Keratinocyte (primary cell): ENCODE measurements at regions not wholly inside any gene's neighbourhood (a gene's known extent, or its start where the extent isn't known, plus 50 kb on each side); places are given as distances from the start of the nearest gene placed in this dataset.

Source experiments
- DNase-seq: peaks from one replicate; pipeline ENCODE4 v3.0.0-alpha.2; 2011; ENCODE audit warnings: low read depth, missing footprints, low spot score
- FAIRE-seq: peaks from 2 replicates; lab custom pipeline; 2011; peaks lifted over from hg19 to GRCh38; lab: Jason Lieb, UNC
- H2AFZ ChIP-seq: 2 replicates; pipeline ENCODE4 v1.6.0; 2012; ENCODE audit warnings: low read length, control low read depth, inconsistent platforms; ENCODE audit not compliant: control insufficient read depth
- H3K27ac ChIP-seq: 2 replicates; pipeline ENCODE4 v1.5.1; 2011; ENCODE audit warnings: low read length; ENCODE audit not compliant: control insufficient read depth, insufficient read depth
- H3K27me3 ChIP-seq: 3 replicates; pipeline ENCODE4 v1.6.0; 2011; ENCODE audit warnings: low read length; ENCODE audit not compliant: control insufficient read depth, insufficient read depth; ENCODE audit errors: extremely low read depth
- H3K36me3 ChIP-seq, 2 experiments: 2 replicates in 1 of 2; 3 replicates in 1 of 2; pipeline ENCODE4 v1.5.1; 2011; ENCODE audit warnings: low read length in 2 of 2, mild to moderate bottlenecking in 1 of 2; ENCODE audit not compliant: control insufficient read depth in 2 of 2, insufficient read depth in 2 of 2; ENCODE audit errors: extremely low read depth in 1 of 2
- H3K4me1 ChIP-seq: 3 replicates; pipeline ENCODE4 v1.5.1; 2011; ENCODE audit warnings: low read length; ENCODE audit not compliant: control insufficient read depth, insufficient read depth; ENCODE audit errors: extremely low read depth
- H3K4me2 ChIP-seq: 3 replicates; pipeline ENCODE4 v1.6.0; 2011; ENCODE audit warnings: low read depth, low read length; ENCODE audit not compliant: control insufficient read depth, insufficient read depth; ENCODE audit errors: extremely low read depth
- H3K4me3 ChIP-seq, 3 experiments: fragments of 200-600 bp in 1 of 3; sonication (generic) in 1 of 3; 2 replicates in 2 of 3; 3 replicates in 1 of 3; pipeline ENCODE4 v1.5.1; 2011 to 2016; ENCODE audit warnings: low read length in 3 of 3, mild to moderate bottlenecking in 3 of 3, control low read depth in 2 of 3, inconsistent platforms in 1 of 3, low read depth in 1 of 3, mixed read lengths in 1 of 3, mixed run types in 1 of 3, moderate library complexity in 1 of 3; ENCODE audit not compliant: control insufficient read depth in 2 of 3, insufficient read depth in 2 of 3; ENCODE audit errors: extremely low read depth in 1 of 3
- H3K79me2 ChIP-seq: 2 replicates; pipeline ENCODE4 v1.6.0; 2012; ENCODE audit warnings: low read length; ENCODE audit not compliant: control insufficient read depth, insufficient read depth
- H3K9ac ChIP-seq: 3 replicates; pipeline ENCODE4 v1.6.0; 2011; ENCODE audit warnings: low read length; ENCODE audit not compliant: control insufficient read depth, insufficient read depth; ENCODE audit errors: extremely low read depth
- H3K9me1 ChIP-seq: 3 replicates; pipeline ENCODE4 v1.6.0; 2011; ENCODE audit warnings: low read length; ENCODE audit not compliant: control insufficient read depth, insufficient read depth; ENCODE audit errors: extremely low read depth
- H3K9me3 ChIP-seq: 2 replicates; pipeline ENCODE4 v1.5.1; 2012; ENCODE audit warnings: low read depth, low read length; ENCODE audit not compliant: control insufficient read depth
- H4K20me1 ChIP-seq: 3 replicates; pipeline ENCODE4 v1.6.0; 2011; ENCODE audit warnings: low read length; ENCODE audit not compliant: control insufficient read depth, insufficient read depth; ENCODE audit errors: extremely low read depth
- CTCF ChIP-seq, 3 experiments: IDR thresholded peaks in 1 of 3; conservative IDR thresholded peaks in 1 of 3; optimal IDR thresholded peaks in 1 of 3; 2 replicates in 2 of 3; 3 replicates in 1 of 3; pipeline versions ENCODE3 to v1.5.1; 2011; ENCODE audit warnings: low read length in 3 of 3, mild to moderate bottlenecking in 3 of 3, moderate library complexity in 2 of 3, control low read depth in 1 of 3, inconsistent platforms in 1 of 3; ENCODE audit not compliant: insufficient read depth in 2 of 3; ENCODE audit errors: extremely low read depth in 1 of 3
- EZH2 ChIP-seq: IDR thresholded peaks from one replicate; pipeline ENCODE4 v1.6.1; 2012; ENCODE audit warnings: inconsistent platforms, mild to moderate bottlenecking, low read length, moderate library complexity
- dilution Hi-C: fragments of 300-500 bp; cut with MboI; formaldehyde crosslinking; loops from one replicate; pipeline ENCODE4 v1.7.0; 2020; ENCODE audit warnings: low sequenced_read_pairs; ENCODE audit not compliant: extremely low pct_ligation_motif_present

GRCh38 chr1:228927946-228928898 lies 192.9 kb downstream of the RHOU start:
- Histone ChIP-seq H3K9me1 (no peaks in the 10 kb centered on the region), H3K4me1 (no peaks in the 10 kb centered on the region), H3K36me3 (no peaks in the 10 kb centered on the region), H3K27me3 (peaks cover 10% of the 10 kb centered on the region), H2AFZ (no peak overlapping the region), H3K4me3 (no peak overlapping the region), H3K9me3 (no peaks in the 10 kb centered on the region), H3K9ac (no peak overlapping the region), H4K20me1 (no peaks in the 10 kb centered on the region), H3K4me2 (no peak overlapping the region), H3K79me2 (no peaks in the 10 kb centered on the region), H3K27ac (no peak overlapping the region)
- FAIRE-seq = no peak
- DNase-seq = no peak
- TF ChIP-seq EZH2 = no peak
- no peak for TF ChIP-seq CTCF (optimal IDR thresholded peaks at IDR 0.05 in 1 of 3, IDR thresholded peaks at IDR 0.05 in 1 of 3, conservative IDR thresholded peaks at IDR 0.05 in 1 of 3; ENCODE audit: extremely low read depth in 1 of 3, insufficient read depth in 2 of 3, low read length in 3 of 3)
- dilution Hi-C loops = no loop called here

GRCh38 chr1:228929476-228930027 lies 194.3 kb downstream of the RHOU start:
- H4K20me1 ChIP-seq = no peaks in the 10 kb centered on the region
- no peak overlapping the region for H3K9ac ChIP-seq
- no peak overlapping the region for H3K27ac ChIP-seq
- no peak overlapping the region for H2AFZ ChIP-seq
- H3K79me2 ChIP-seq = no peaks in the 10 kb centered on the region
- FAIRE-seq (no peak), DNase-seq (no peak)
- H3K4me2 ChIP-seq = no peak overlapping the region
- no peak for TF ChIP-seq CTCF (optimal IDR thresholded peaks at IDR 0.05 in 1 of 3, IDR thresholded peaks at IDR 0.05 in 1 of 3, conservative IDR thresholded peaks at IDR 0.05 in 1 of 3; ENCODE audit: extremely low read depth in 1 of 3, insufficient read depth in 2 of 3, low read length in 3 of 3)
- no peak for TF ChIP-seq EZH2
- no peaks in the 10 kb centered on the region for H3K9me1 ChIP-seq
- no peaks in the 10 kb centered on the region for H3K36me3 ChIP-seq
- H3K4me1 ChIP-seq = no peaks in the 10 kb centered on the region
- H3K27me3 ChIP-seq = peaks cover 16% of the 10 kb centered on the region
- H3K4me3 ChIP-seq = no peak overlapping the region
- dilution Hi-C loops = no loop called here
- no peaks in the 10 kb centered on the region for H3K9me3 ChIP-seq
